GM19395 (cell line): ENCODE measurements at regions not wholly inside any gene's neighbourhood (a gene's known extent, or its start where the extent isn't known, plus 50 kb on each side); places are given as distances from the start of the nearest gene placed in this dataset.

Experiments used
- ATAC-seq: cut with Tn5 transposase; IDR thresholded peaks from one replicate; pipeline ENCODE4 v1.9.1; 2021; ENCODE audit warnings: mild to moderate bottlenecking, moderate library complexity; ENCODE audit not compliant: unreplicated experiment

- no peak for ATAC-seq
Observed at GRCh38 chr9:84447305-84447704, 106.7 kb upstream of the SLC28A3 start.

DNA sequence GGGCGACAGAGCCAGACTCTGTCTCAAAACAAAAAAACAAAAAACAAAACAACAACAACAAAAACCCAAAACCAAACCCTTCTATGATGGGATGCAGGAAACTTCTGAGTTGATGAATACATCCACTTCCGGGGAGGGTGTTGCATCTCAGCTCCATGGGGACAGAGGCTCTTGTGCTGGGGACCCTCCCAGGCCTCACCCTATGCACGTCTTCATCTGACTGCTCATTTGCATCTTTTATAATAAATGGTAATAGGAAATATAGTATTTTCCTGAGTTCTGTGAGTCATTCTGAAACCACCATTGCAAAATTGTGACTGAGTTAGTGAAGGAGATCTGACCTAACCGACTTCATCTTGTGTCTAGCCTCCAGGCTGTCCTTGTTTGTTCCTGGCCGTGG, 109.5 kb upstream of the SLC28A3 start:
- no peak for ATAC-seq

- no peak for ATAC-seq
Observed at GRCh38 chr9:84456527-84456926, 116.0 kb upstream of the SLC28A3 start.

DNA sequence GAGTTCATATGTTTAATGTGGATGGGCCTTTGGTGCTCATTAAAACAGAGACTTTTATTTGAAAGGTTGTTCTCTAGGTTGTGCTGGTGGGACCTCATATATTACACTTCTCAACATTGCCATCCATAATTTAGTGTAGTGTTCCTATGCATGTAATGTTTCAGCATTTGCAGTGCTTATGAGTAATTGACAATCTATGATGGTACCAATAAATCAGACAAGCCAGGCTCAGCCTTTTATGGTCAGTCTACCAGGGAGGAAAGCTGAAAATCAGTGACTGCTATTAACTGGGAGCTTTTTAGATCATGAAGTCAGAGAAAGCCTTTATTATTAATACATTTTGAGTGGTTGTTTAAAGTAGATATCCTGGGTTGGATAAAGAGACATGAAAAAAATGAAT, 120.1 kb upstream of the SLC28A3 start:
- ATAC-seq = no peak

DNA sequence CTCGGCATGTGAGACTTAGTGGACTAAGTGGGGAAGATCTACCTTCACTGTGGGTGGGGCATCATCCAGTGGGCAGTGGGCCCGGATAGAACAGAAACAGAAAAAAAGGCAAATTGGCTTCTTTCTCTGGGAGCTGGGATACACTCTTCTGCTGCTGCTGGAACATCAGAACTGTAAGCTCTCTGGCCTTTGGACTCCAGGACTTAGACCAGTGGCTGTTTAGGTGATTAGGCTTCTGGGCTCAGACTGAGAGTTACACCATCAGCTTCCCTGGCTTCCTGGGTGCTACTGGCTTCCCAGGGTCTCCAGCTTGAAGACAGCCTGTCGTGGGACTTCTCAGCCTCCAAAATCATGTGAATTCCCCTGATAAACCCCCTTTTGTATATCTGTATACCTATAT, 122.7 kb upstream of the SLC28A3 start:
- no peak for ATAC-seq

DNA sequence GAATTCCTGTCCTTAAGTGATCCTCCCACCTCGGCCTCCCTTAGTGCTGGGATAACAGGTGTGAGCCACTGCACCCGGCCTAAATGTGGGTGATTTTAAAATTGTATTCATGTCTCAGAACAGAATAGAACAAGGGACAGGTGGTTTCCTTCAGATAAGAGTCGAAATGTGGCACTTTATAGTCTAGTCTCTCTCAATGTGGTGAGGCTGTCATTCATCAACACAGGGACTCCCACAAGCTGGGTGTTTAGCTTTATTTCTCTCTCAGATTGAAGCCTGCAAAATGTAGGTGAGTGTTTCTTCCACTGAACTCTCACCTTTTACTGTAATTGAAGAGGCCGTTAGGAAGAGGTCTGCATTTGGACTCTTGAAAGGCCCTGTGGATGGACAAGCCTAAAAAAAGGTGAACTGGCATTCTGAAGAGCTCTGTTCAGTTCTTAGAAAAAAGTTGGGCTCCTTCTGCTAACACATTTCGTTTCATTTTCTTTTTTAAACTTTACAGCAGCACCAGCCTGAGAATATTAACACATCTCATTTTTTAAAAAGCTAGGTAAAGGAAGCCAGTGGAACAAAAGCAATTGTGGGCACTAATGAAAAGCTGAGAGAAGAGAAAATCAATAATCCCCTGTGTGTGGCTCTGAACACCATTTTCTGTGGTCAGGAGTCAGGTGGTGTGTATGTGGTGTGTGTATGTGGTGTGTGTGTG, 126.2 kb upstream of the SLC28A3 start:
- ATAC-seq = no peak

- ATAC-seq = no peak
Observed at GRCh38 chr9:84471816-84472215, 131.3 kb upstream of the SLC28A3 start.

DNA sequence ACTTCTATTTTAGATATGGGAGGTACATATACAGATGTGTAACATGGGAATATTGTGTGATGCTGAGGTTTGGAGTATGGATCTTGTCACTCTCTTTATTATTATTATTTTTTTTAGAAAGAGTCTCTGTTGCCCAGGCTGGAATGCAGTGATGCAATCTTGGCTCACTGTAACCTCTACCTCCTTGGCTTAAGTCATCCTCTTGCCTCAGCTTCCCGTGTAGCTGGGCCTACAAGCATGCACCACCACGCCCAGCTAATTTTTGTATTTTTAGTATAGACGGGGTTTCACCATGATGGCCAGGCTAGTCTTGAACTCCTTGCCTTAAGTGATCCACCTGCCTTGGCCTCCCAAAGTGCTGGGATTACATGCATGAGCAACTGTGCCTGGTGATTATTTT, 138.4 kb upstream of the SLC28A3 start:
- no peak for ATAC-seq

DNA sequence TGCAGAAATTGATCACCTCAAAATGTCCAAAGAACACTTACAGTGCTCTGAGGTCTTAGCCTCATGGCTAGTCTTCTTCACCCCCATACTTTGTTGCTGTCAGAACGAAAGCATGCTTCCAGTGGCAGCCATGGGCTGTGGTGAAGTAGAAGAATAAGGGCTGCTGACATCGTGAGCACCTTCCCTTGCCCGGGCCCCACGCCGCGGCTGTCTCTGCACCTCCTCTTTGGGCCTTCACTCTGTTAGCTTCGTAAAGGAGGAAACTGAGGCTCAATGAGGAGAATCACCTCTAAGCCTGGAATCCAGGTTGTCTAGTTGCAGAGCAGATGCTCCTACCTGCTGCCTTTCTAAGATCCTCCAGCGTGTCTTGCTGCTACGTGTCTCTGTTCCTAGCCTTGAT, 139.5 kb upstream of the SLC28A3 start:
- ATAC-seq = no peak

DNA sequence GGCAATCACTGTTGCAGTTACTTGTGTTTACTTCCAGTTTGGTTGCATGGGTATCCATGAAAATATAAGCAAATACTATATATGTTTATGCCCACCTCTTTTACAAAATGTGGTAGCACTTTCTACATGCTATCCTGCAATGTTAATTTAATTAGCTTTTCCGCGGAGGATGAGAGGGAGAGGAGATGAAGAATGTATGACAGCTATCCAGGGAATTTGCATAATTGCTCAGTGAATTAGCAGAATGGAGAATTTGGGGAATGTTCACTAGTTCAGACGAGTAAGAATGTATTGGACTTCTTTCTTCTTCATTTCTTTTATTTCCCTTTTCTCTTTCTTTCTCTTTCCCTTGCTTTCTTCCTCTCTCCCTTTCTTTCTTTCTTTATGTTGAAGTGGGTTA, 140.7 kb upstream of the SLC28A3 start:
- no peak for ATAC-seq

- ATAC-seq = no peak
Observed at GRCh38 chr9:84481636-84482218, 141.2 kb upstream of the SLC28A3 start.

GRCh38 chr9:84482607-84483006, 142.0 kb upstream of the SLC28A3 start:
- ATAC-seq = no peak

GRCh38 chr9:84484172-84484571, 143.6 kb upstream of the SLC28A3 start:
- ATAC-seq = no peak

DNA sequence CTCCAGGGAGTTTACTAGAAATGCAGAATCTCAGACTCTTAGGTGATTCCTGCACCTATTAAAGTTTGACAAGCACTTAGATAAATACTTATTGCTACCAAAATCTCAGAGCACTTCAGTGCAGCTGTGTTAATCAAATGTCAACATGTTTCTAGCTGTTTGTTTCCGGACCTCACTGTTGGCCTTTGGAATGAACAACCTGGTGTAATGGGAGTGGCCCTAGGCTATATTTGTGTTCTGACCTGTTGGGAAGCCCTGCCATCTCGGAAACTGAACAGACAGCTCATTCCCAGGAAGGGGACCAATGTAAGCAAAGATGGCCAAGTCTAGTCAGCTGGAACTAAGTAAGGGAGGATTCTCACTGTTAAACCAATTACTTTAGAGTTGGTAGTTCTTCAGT, 145.0 kb upstream of the SLC28A3 start:
- ATAC-seq = no peak

DNA sequence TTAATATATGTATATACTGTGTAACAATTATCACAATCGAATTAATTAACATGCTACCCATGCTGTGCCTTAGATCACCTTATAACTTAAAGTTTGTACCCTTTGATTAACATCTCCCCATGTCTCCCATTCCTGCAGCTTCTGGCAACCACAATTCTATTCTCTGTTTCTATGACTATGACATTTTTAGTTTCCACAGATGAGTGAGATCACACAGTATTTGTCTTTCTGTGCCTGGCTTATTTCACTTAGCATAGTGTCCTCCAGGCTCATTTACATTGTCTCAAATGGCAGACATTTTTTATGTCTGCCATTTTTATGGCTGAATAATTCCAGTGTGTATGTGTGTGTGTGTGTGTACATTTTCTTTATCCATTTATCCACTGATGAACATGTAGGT, 146.1 kb upstream of the SLC28A3 start:
- no peak for ATAC-seq

DNA sequence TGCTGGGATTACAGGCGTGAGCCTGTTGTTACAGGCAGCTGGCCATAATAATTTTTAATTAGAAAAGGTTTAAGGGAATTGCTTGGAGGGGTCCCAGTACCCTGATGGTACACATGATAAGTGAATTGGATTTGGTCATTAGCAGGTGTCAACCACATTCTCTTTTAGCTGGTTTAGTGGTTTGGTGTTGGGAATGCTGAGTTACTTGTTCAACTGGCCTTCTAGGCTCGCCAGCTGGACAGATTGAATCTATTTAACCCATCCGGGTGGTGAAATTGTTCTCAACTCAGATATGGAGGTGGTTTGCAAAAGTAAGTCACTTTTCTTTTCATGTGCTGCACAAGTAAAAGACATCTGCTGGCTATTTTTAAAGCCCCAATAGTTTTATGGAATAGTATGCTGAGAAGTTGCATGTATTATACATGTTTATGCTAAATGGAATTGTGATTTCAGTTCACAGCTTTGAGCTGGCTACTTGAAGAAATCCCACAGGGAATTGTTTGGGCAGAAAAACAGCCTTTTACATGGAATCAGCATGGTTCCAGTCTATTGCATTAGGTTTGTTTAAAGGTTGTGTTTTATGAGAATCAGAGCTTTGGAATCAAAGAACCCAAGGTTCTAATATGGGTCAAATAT, 149.8 kb upstream of the SLC28A3 start:
- ATAC-seq = no peak

DNA sequence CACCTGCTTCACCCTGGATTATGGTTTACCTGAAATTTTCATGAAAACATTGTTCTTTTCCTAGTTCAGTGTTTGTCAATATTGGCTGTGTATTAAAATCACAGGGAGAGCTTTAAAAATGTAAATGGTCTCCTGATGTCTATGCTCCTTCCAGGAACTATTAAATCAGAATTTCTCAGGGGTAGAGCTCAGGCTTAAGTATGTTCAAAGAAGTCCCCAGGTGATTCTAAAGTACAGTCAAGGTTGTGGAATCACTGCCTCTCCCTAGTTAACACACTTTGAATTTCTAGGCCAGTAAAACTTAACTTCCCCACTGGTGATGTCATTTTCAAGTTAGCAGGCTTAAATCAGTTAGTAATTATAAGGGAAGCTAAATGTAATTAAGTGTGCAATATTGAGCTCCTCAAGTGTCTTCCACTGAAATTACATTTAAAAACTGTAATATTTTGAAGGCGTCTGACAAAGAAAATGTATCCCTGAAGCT, 150.3 kb upstream of the SLC28A3 start:
- no peak for ATAC-seq

DNA sequence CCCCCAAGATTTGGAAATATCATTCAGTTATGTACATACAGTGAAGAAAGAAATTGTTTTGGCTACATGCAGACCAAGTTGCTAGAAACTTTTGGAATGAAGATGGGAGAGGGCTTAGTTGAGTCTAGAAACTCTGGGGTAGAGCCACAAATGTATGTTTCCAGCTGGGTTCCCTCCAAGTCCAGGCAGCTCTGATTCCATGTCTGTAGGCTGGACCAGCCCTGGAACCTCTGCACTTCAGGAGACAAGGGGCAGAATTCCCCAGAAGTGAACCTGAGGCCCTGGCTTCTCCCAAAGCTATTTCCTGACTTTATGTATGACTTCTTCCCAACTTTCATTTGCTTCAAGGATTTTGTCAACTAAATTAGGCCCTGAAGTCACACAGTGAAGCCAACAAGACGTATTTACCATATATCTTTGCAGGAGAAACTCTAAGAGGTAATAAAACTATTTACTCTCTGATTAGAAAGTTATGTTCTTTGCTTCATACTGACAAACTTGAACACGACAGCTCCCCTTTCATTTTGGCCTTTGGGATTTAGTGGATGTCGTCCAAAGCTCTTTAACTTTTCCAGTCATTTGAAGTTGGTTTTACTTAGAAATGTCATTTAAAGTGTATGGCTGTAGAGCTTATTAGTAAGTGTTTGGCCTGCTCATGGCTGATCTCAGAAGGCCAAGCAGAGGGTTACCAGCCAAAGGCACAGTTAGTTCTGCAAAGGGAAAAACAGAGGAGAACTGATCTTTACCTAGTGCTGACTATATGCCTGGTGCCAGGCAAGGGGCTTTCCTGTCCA, 152.0 kb upstream of the SLC28A3 start:
- ATAC-seq = no peak

DNA sequence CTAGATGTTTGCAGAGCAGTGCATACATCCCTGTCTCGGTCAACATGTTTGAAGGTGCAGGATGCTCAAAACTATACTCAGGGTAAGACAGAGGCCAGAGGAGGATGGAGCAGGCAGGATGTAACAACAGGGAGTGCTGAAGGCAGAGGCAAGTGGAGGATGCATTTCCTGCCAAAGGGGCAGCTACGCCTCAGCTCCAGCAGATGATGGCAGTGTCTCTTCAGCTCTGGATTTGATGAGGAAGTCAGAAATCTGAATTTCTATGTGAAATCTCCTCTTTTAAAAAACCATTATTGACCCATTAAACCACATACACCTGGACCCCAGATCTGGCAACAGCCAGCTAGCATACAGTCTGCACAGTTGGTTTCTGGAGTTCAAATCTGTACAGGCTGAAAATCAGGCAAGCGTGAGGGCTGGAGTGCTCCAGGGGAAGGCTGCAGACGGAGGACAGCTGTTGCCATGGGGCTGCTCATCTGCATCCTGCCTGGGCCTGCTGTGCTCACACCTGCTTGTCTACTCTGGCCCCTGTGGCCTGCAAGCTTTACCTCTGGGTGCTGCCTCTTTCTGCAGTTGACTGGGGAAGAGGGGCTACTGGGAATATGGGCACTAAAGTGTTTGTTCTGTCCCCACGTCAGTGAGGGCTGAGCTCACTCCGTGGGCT, 152.9 kb upstream of the SLC28A3 start:
- ATAC-seq = no peak

DNA sequence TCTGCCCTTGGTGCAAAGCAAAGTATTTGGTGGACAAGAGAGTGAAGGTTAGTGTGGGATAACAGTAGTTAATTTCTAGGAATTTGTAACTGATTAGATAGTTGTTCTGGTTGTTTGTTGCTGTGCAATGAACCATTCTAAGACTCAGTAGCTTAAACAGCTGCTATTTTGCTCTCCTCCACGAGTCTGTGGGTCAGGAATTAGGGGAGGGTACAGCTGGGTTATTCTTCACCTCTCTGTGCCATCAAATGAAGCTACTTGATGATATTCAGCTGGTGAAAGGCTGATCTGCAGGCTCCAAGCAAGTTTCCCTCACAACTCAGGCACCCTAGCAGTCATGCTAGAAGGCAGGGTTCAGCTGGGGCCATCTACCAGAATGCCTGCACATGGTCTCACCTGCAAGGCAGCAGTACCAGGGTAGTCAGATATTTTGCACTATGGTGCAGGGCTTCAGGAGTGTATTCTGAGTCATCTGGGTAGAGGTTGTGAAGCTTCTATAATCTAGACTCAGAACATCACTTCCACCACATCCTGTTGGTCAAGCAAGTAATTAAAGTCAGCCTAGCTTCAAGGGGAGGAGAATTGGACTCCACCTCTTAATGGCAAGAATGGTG, 159.5 kb upstream of the SLC28A3 start:
- peak; percentile 99 for ATAC-seq

- no peak for ATAC-seq
Observed at GRCh38 chr9:84500826-84501225, 160.3 kb upstream of the SLC28A3 start.
